Activated CD4-positive, alpha-beta T cell treated with anti-CD3 and anti-CD28 coated beads, Interleukin-2, amount 10 ng/mL, durations not matched to agents 24 days and 14 days (primary cell): ENCODE measurements at regions not wholly inside any gene's neighbourhood (a gene's known extent, or its start where the extent isn't known, plus 50 kb on each side); places are given as distances from the start of the nearest gene placed in this dataset.

Source experiments
- DNase-seq: peaks from one replicate; pipeline ENCODE4 v3.0.0; 2022
- H3K27ac Mint-ChIP-seq: one replicate; pipeline ENCODE4 v1.8.0; 2022; ENCODE audit warnings: mild to moderate bottlenecking, mixed read lengths
- H3K27me3 Mint-ChIP-seq: one replicate; pipeline ENCODE4 v1.8.0; 2022; ENCODE audit warnings: mixed read lengths
- H3K36me3 Mint-ChIP-seq: one replicate; pipeline ENCODE4 v1.8.0; 2022; ENCODE audit warnings: low read depth, mild to moderate bottlenecking, mixed read lengths
- H3K4me1 Mint-ChIP-seq: one replicate; pipeline ENCODE4 v1.8.0; 2021; ENCODE audit warnings: mixed read lengths
- H3K4me3 Mint-ChIP-seq: one replicate; pipeline ENCODE4 v1.8.0; 2022; ENCODE audit warnings: mild to moderate bottlenecking, moderate library complexity, mixed read lengths
- H3K9me3 Mint-ChIP-seq: one replicate; pipeline ENCODE4 v1.8.0; 2021; ENCODE audit warnings: mixed read lengths
- intact Hi-C: fragments of 100-400 bp; cut with micrococcal nuclease; formaldehyde crosslinking; loops from one replicate; pipeline ENCODE4 v1.15.1; 2023

DNA sequence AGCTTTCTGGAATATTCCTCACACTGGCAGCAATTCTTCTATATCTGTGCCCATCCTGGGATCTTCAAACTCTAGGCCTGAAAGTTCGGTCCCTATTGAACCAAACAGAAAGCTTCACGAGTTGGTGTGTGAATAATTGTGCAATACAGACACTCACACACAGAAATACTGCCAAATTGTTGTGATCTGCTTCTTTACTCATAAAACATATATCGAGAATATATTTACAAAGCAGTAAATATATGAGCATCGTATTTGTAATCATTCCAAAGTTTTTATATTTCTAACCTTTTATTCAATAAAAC is 56.6 kb upstream of the BEX4 start:
- Mint-ChIP-seq H3K27me3 (no peaks in the 10 kb centered on the region), H3K36me3 (no peaks in the 10 kb centered on the region), H3K9me3 (no peaks in the 10 kb centered on the region), H3K27ac (no peak overlapping the region), H3K4me3 (no peak overlapping the region), H3K4me1 (no peaks in the 10 kb centered on the region)
- intact Hi-C loops = loop anchor here (5.0 kb wide), 1 partner anchor 206 kb away; no protein-coding TSS in a partner anchor
- no peak for DNase-seq

DNA sequence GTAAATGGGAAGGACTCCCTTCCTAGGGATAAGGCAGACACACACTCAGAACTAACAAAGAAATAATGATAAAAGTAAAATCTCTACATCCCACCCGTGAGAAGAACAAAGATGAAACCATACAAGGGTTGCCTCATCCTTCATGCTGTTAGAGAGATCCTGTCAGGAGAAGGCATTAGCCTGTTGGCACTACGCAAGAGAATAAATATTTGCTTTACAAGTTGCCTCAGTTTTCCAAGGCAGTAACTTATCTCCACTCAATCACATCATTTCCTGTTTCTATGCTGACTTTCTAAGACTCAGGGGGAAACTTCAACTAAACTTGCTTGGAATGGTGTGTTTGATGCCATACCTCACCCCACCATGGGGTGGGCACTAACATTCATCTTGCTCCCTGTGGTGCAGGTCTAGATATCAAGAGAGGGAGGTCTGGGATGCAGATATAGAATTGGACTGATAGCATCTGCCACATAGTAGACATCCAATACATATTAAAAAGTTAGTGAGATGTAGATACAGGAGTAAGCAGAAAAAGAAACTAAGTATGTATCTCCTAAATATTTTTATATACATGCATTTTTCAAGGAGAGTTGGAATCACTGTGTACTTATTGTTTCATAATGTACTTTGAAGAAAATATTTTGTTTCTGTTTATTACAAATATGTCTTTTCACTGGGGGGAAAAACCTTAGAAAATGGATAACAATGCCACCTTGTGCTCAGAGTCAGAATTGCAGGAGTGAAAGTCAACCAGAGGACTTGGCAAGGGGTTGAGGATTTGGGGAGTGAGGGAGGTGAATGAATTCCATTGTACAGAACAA is 57.2 kb upstream of the BEX4 start:
- intact Hi-C loops = loop anchor here (5.0 kb wide), 1 partner anchor 205 kb away; no protein-coding TSS in a partner anchor
- no peaks in the 10 kb centered on the region for H3K9me3 Mint-ChIP-seq
- H3K4me1 Mint-ChIP-seq = no peaks in the 10 kb centered on the region
- H3K27ac Mint-ChIP-seq = no peak overlapping the region
- H3K36me3 Mint-ChIP-seq = no peaks in the 10 kb centered on the region
- no peaks in the 10 kb centered on the region for H3K27me3 Mint-ChIP-seq
- DNase-seq = peak; percentile 62
- H3K4me3 Mint-ChIP-seq = no peak overlapping the region

GRCh38 chrX:103155201-103155600 is 59.7 kb upstream of the BEX4 start:
- intact Hi-C loops = loop anchor here (5.0 kb wide), 1 partner anchor 203 kb away; no protein-coding TSS in a partner anchor
- H3K4me1 Mint-ChIP-seq = peaks cover 3% of the 10 kb centered on the region
- no peaks in the 10 kb centered on the region for H3K9me3 Mint-ChIP-seq
- DNase-seq = no peak
- H3K27ac Mint-ChIP-seq = no peak overlapping the region
- no peak overlapping the region for H3K4me3 Mint-ChIP-seq
- H3K36me3 Mint-ChIP-seq = no peaks in the 10 kb centered on the region
- no peaks in the 10 kb centered on the region for H3K27me3 Mint-ChIP-seq

- Mint-ChIP-seq H3K4me1 (peaks cover 3% of the 10 kb centered on the region), H3K36me3 (no peaks in the 10 kb centered on the region), H3K4me3 (no peak overlapping the region), H3K27ac (no peak overlapping the region), H3K27me3 (no peaks in the 10 kb centered on the region), H3K9me3 (no peaks in the 10 kb centered on the region)
- intact Hi-C loops = no loop called here
- DNase-seq = no peak
Measured at GRCh38 chrX:103153661-103154060, 60.7 kb upstream of the NXF3 start.

GRCh38 chrX:103151799-103152198 is 58.9 kb upstream of the NXF3 start:
- H3K4me1 Mint-ChIP-seq = peaks cover 3% of the 10 kb centered on the region
- H3K9me3 Mint-ChIP-seq = no peaks in the 10 kb centered on the region
- no peaks in the 10 kb centered on the region for H3K27me3 Mint-ChIP-seq
- H3K36me3 Mint-ChIP-seq = no peaks in the 10 kb centered on the region
- intact Hi-C loops = no loop called here
- no peak for DNase-seq
- H3K27ac Mint-ChIP-seq = no peak overlapping the region
- H3K4me3 Mint-ChIP-seq = no peak overlapping the region

- Mint-ChIP-seq H3K36me3 (no peaks in the 10 kb centered on the region), H3K27ac (no peak overlapping the region), H3K27me3 (no peaks in the 10 kb centered on the region), H3K4me3 (no peak overlapping the region), H3K9me3 (no peaks in the 10 kb centered on the region), H3K4me1 (peaks cover 3% of the 10 kb centered on the region)
- intact Hi-C loops = no loop called here
- DNase-seq = no peak
Measured at GRCh38 chrX:103149652-103150051, 56.7 kb upstream of the NXF3 start.

DNA sequence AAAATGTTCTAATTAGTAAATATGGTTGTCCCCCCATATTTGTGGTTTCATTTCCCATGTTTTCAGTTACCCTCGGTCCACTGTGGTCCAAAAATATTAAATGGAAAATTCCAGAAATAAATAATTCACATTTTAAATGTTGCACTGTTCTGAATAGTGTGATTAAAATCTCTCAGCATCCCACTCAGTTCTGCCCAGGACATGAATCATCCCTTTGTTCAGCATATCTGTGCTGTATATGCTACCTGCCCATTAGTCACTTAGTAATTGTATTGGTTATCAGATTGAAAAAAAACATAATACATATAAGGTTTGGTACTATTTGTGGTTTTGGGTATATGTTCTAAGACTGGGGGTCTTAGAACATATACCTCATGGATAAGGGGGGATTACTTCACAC is 55.1 kb upstream of the NXF3 start:
- Mint-ChIP-seq H3K27ac (no peak overlapping the region), H3K36me3 (no peaks in the 10 kb centered on the region), H3K27me3 (no peaks in the 10 kb centered on the region), H3K9me3 (no peaks in the 10 kb centered on the region), H3K4me1 (peaks cover 3% of the 10 kb centered on the region), H3K4me3 (no peak overlapping the region)
- DNase-seq = no peak
- intact Hi-C loops = no loop called here
